Ishikawa (cell line): ENCODE measurements at regions not wholly inside any gene's neighbourhood (a gene's known extent, or its start where the extent isn't known, plus 50 kb on each side); places are given as distances from the start of the nearest gene placed in this dataset.

Source experiments
- EP300 ChIP-seq: IDR thresholded peaks from 2 replicates; pipeline ENCODE4 v1.6.1; 2012; ENCODE audit warnings: borderline replicate concordance
- FOXM1 ChIP-seq: IDR thresholded peaks from 2 replicates; pipeline ENCODE4 v1.6.1; 2012; ENCODE audit warnings: low read depth, borderline replicate concordance
- TEAD4 ChIP-seq: IDR thresholded peaks from 2 replicates; pipeline ENCODE4 v1.6.1; 2012
- ZBTB7A ChIP-seq: IDR thresholded peaks from 2 replicates; pipeline ENCODE4 v1.6.1; 2012; ENCODE audit warnings: low read depth

GRCh38 chr2:12338946-12339697, 377.6 kb upstream of the TRIB2 start:
- TF ChIP-seq TEAD4 (no peak), EP300 (no peak), FOXM1 (no peak), ZBTB7A (no peak)
